Activated B cell treated with CpG ODN at 0.5 μM for 24 hours (primary cell): ENCODE measurements at regions not wholly inside any gene's neighbourhood (a gene's known extent, or its start where the extent isn't known, plus 50 kb on each side); places are given as distances from the start of the nearest gene placed in this dataset.

Source experiments
- ATAC-seq: fragments of 200-7000 bp; cut with Tn5 transposase; one replicate; pipeline ENCODE4 v1.10.0; 2021; ENCODE audit warnings: low read depth, mild to moderate bottlenecking, moderate library complexity
- CTCF ChIA-PET: fragments of 350-600 bp; sonication (Branson Sonifier 250); formaldehyde crosslinking; loops from one replicate; lab custom pipeline; 2021; ENCODE audit warnings: antibody characterized with exemption; lab: Charles Lee
- POLR2A ChIA-PET: fragments of 350-600 bp; sonication (Branson Sonifier 250); formaldehyde crosslinking; loops from one replicate; lab custom pipeline; 2021; ENCODE audit warnings: antibody characterized with exemption; lab: Charles Lee
- DNase-seq: peaks from one replicate; pipeline ENCODE4 v3.0.0; 2022
- H3K27ac Mint-ChIP-seq: one replicate; pipeline ENCODE4 v1.8.0; 2020; ENCODE audit warnings: mixed read lengths
- H3K27me3 Mint-ChIP-seq: one replicate; pipeline ENCODE4 v1.8.0; 2021; ENCODE audit warnings: mixed read lengths
- H3K36me3 Mint-ChIP-seq: one replicate; pipeline ENCODE4 v1.8.0; 2021; ENCODE audit warnings: low read depth, mixed read lengths
- H3K4me1 Mint-ChIP-seq: one replicate; pipeline ENCODE4 v1.8.0; 2021; ENCODE audit warnings: mixed read lengths
- H3K4me3 Mint-ChIP-seq: one replicate; pipeline ENCODE4 v1.8.0; 2020; ENCODE audit warnings: mild to moderate bottlenecking, mixed read lengths
- H3K9me3 Mint-ChIP-seq: one replicate; pipeline ENCODE4 v1.8.0; 2020; ENCODE audit warnings: mixed read lengths
- intact Hi-C: fragments of 100-400 bp; cut with micrococcal nuclease; formaldehyde crosslinking; loops from one replicate; pipeline ENCODE4 v1.15.1; 2024
- TF ChIP-seq, protein P1 (sequence below): fragments of 200-600 bp; IDR thresholded peaks from one replicate; pipeline ENCODE4 v1.8.0; 2022; ENCODE audit warnings: antibody characterized with exemption, mild to moderate bottlenecking

DNA sequence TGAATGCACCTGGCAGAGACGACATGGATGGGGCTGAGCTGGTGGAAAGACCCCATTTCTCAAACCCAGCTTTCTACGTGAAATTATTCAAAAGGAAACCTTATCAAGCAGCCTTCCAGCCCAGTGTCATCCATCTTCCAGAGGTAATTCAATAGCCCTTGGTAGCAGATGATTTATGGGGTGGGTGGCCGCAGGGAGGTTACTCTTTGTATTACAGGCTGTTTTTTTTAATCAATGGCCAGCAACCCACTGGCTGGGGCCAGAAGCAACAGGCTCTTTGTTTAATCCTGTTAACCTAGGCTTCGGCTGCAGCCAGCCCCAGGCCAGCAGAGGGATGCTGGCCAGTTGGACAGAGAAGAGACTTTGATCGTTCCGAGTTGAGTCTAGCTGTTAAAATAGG, 139.8 kb upstream of the SRRM4 start:
- H3K9me3 Mint-ChIP-seq = no peaks in the 10 kb centered on the region
- no peaks in the 10 kb centered on the region for H3K36me3 Mint-ChIP-seq
- POLR2A ChIA-PET = no interaction called here
- DNase-seq (no peak), ATAC-seq (no peak)
- H3K27ac Mint-ChIP-seq = no peak overlapping the region
- no peak overlapping the region for H3K4me3 Mint-ChIP-seq
- H3K27me3 Mint-ChIP-seq = no peaks in the 10 kb centered on the region
- intact Hi-C loops = loop anchor here (10.0 kb wide), 1 partner anchor 203 kb away; no protein-coding TSS in a partner anchor
- TF ChIP-seq, protein P1, sequence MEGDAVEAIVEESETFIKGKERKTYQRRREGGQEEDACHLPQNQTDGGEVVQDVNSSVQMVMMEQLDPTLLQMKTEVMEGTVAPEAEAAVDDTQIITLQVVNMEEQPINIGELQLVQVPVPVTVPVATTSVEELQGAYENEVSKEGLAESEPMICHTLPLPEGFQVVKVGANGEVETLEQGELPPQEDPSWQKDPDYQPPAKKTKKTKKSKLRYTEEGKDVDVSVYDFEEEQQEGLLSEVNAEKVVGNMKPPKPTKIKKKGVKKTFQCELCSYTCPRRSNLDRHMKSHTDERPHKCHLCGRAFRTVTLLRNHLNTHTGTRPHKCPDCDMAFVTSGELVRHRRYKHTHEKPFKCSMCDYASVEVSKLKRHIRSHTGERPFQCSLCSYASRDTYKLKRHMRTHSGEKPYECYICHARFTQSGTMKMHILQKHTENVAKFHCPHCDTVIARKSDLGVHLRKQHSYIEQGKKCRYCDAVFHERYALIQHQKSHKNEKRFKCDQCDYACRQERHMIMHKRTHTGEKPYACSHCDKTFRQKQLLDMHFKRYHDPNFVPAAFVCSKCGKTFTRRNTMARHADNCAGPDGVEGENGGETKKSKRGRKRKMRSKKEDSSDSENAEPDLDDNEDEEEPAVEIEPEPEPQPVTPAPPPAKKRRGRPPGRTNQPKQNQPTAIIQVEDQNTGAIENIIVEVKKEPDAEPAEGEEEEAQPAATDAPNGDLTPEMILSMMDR = no peak
- CTCF ChIA-PET = no interaction called here
- no peaks in the 10 kb centered on the region for H3K4me1 Mint-ChIP-seq

DNA sequence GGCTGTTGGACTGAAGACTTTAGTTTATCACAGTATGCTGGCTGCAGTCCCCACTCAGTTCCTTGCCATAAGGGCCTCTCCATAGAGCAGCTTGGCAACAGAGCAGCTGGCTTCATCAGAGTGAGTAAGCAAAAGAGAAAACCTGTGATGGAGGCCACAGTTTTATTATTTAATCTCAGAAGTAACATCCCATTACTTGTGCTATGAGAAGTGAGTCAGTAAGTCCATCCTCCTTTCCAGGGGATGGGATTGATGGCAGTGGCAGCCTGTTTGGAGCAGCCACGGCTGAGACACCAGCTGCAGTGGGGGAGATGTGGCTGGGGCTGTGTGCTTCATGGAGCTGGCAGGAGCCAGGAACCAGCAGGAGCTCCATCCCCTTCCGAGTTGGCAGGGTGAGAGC, 138.5 kb upstream of the SRRM4 start:
- no peaks in the 10 kb centered on the region for H3K36me3 Mint-ChIP-seq
- H3K4me3 Mint-ChIP-seq = no peak overlapping the region
- TF ChIP-seq, protein P1 = no peak
- H3K4me1 Mint-ChIP-seq = no peaks in the 10 kb centered on the region
- no peak overlapping the region for H3K27ac Mint-ChIP-seq
- H3K27me3 Mint-ChIP-seq = no peaks in the 10 kb centered on the region
- DNase-seq (no peak), ATAC-seq (no peak)
- ChIA-PET POLR2A (no interaction called here), CTCF (no interaction called here)
- intact Hi-C loops = loop anchor here (10.0 kb wide), 1 partner anchor 202 kb away; no protein-coding TSS in a partner anchor
- H3K9me3 Mint-ChIP-seq = no peaks in the 10 kb centered on the region

DNA sequence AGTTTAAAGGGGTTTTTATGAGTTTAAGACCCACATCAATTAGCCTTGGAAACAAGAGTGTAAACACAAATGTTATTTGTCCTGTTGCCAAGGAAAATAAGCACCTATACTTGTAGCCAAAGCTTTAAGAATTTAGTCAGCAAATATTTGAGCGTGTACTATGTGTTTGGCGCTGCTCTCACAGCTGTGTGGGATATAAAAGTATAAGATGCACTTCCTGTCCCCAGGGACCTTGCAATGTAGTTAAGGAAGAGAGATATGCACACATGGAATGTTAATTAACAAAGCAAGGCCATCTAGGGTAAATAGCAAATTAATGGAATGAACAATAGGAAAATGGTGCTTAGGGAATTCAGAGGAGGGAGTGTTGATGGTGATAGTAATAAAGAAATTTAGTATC, 134.9 kb upstream of the SRRM4 start:
- no peaks in the 10 kb centered on the region for H3K36me3 Mint-ChIP-seq
- intact Hi-C loops = loop anchor here (10.0 kb wide), 1 partner anchor 198 kb away; no protein-coding TSS in a partner anchor
- ATAC-seq (no peak), DNase-seq (no peak)
- CTCF ChIA-PET = no interaction called here
- no peaks in the 10 kb centered on the region for H3K27me3 Mint-ChIP-seq
- no peak overlapping the region for H3K4me3 Mint-ChIP-seq
- POLR2A ChIA-PET = no interaction called here
- TF ChIP-seq, protein P1 = no peak
- H3K27ac Mint-ChIP-seq = no peak overlapping the region
- no peaks in the 10 kb centered on the region for H3K4me1 Mint-ChIP-seq
- no peaks in the 10 kb centered on the region for H3K9me3 Mint-ChIP-seq

DNA sequence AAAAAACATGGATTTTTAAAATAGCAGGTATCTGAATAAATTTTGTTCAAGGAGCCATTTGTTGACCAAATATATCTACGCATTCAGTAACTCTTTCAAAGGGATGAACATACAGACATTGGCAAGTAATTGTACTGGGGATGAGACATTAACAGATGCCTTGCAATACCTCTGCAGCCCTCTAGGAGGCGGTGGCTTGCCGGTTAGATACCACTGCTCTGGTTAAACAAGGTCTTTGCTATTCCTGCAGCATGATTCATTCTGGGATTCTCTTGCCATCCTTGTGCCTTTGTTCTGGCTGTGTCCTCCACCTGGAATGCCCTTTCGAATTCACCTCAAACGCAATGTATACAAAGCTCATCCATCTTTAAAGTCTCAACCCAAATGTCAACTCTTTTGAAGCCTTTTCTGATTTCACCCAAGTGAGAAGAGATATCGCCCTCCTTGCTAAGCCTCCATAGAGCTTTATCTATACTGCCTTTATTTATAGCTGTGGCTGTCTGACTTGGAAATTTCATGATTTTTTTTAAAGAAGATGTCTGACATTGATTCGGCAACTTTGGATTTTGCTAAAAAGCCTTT, 131.0 kb upstream of the SRRM4 start:
- TF ChIP-seq, protein P1 = no peak
- intact Hi-C loops = no loop called here
- POLR2A ChIA-PET = no interaction called here
- H3K36me3 Mint-ChIP-seq = no peaks in the 10 kb centered on the region
- no peak for DNase-seq
- no peaks in the 10 kb centered on the region for H3K9me3 Mint-ChIP-seq
- no peak overlapping the region for H3K4me3 Mint-ChIP-seq
- no peaks in the 10 kb centered on the region for H3K27me3 Mint-ChIP-seq
- no peaks in the 10 kb centered on the region for H3K4me1 Mint-ChIP-seq
- CTCF ChIA-PET = interaction anchor here (1.4 kb wide), 1 partner anchor 445 kb away, joined by 3 read pairs; no protein-coding TSS in a partner anchor
- ATAC-seq = no peak
- H3K27ac Mint-ChIP-seq = no peak overlapping the region

DNA sequence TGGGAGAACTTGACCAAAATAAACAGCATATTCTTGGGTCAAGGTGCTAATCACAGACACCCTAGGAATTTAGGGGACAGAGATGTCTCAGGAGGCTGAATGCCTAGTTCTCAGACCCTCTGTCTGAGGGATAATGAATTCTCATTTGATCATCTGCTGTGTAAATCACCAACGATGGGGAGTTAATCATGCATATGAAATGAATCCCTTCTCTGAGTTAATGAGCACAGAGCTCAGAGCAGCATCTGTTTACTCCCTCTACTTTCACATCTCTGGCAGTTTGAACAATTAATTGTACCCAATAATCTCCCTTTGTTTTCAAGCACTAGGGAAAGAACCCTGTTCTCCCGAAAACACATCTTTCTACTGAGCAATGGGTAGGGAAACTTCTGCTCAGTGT, 129.4 kb upstream of the SRRM4 start:
- ChIA-PET POLR2A (no interaction called here), CTCF (no interaction called here)
- DNase-seq = no peak
- H3K36me3 Mint-ChIP-seq = no peaks in the 10 kb centered on the region
- H3K27me3 Mint-ChIP-seq = no peaks in the 10 kb centered on the region
- no peak for ATAC-seq
- H3K4me1 Mint-ChIP-seq = no peaks in the 10 kb centered on the region
- TF ChIP-seq, protein P1 = no peak
- intact Hi-C loops = no loop called here
- no peaks in the 10 kb centered on the region for H3K9me3 Mint-ChIP-seq
- H3K27ac Mint-ChIP-seq = no peak overlapping the region
- H3K4me3 Mint-ChIP-seq = no peak overlapping the region
